ENCODE measurements at regions not wholly inside any gene's neighbourhood (a gene's known extent, or its start where the extent isn't known, plus 50 kb on each side); places are given as distances from the start of the nearest gene placed in this dataset.

GRCh38 chr7:33738260-33738935 is 166.9 kb upstream of the BMPER start:
- H3K27ac Mint-ChIP-seq, result no peak overlapping the region
- H3K36me3 Mint-ChIP-seq (ENCODE audit: insufficient read depth), result no peaks in the 10 kb centered on the region
- H3K4me1 Mint-ChIP-seq (ENCODE audit: low read depth), result peaks cover 7% of the 10 kb centered on the region
- DNase-seq (ENCODE audit: low spot score, unreplicated experiment), result no peak
- TF ChIP-seq, protein P1, sequence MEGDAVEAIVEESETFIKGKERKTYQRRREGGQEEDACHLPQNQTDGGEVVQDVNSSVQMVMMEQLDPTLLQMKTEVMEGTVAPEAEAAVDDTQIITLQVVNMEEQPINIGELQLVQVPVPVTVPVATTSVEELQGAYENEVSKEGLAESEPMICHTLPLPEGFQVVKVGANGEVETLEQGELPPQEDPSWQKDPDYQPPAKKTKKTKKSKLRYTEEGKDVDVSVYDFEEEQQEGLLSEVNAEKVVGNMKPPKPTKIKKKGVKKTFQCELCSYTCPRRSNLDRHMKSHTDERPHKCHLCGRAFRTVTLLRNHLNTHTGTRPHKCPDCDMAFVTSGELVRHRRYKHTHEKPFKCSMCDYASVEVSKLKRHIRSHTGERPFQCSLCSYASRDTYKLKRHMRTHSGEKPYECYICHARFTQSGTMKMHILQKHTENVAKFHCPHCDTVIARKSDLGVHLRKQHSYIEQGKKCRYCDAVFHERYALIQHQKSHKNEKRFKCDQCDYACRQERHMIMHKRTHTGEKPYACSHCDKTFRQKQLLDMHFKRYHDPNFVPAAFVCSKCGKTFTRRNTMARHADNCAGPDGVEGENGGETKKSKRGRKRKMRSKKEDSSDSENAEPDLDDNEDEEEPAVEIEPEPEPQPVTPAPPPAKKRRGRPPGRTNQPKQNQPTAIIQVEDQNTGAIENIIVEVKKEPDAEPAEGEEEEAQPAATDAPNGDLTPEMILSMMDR (IDR thresholded peaks at IDR 0.05; ENCODE audit: unreplicated experiment), result no peak
- H3K9me3 Mint-ChIP-seq (ENCODE audit: low read depth), result no peaks in the 10 kb centered on the region
- H3K27me3 Mint-ChIP-seq, result peaks cover 35% of the 10 kb centered on the region
- H3K4me3 Mint-ChIP-seq (ENCODE audit: low read depth), result no peak overlapping the region

DNA sequence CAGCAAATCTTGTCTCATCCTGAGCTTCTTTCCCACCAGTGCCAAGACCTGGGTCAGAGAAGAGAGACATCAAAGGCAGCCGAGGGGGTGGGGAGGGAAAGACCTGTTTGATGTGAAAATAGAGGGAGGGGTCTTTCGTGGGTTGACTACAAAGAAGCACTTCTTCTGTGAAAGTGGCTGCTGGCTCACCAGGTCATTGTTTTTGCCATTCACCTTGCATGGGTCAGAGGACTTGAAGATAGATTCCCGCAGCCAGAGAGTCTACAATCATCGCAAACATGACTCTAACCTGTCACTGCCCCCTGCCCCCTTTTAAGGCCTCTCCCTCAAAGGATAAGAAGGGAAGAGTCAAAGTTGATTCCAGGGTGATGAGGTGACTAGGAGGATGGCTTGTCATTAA is 166.1 kb upstream of the BMPER start:
- DNase-seq (ENCODE audit: low spot score, unreplicated experiment), result no peak
- Mint-ChIP-seq H3K4me1 (ENCODE audit: low read depth) (no peaks in the 10 kb centered on the region), H3K4me3 (ENCODE audit: low read depth) (no peak overlapping the region), H3K36me3 (ENCODE audit: insufficient read depth) (no peaks in the 10 kb centered on the region), H3K27ac (no peak overlapping the region), H3K27me3 (peaks cover 35% of the 10 kb centered on the region), H3K9me3 (ENCODE audit: low read depth) (no peaks in the 10 kb centered on the region)
- TF ChIP-seq, protein P1 (IDR thresholded peaks at IDR 0.05; ENCODE audit: unreplicated experiment), result no peak

- H3K36me3 Mint-ChIP-seq (ENCODE audit: insufficient read depth), result no peaks in the 10 kb centered on the region
- no peaks in the 10 kb centered on the region for H3K9me3 Mint-ChIP-seq (ENCODE audit: low read depth)
- no peak for DNase-seq (ENCODE audit: low spot score, unreplicated experiment)
- no peaks in the 10 kb centered on the region for H3K4me1 Mint-ChIP-seq (ENCODE audit: low read depth)
- peaks cover 19% of the 10 kb centered on the region for H3K27me3 Mint-ChIP-seq
- no peak overlapping the region for H3K4me3 Mint-ChIP-seq (ENCODE audit: low read depth)
- no peak overlapping the region for H3K27ac Mint-ChIP-seq
- TF ChIP-seq, protein P1 (IDR thresholded peaks at IDR 0.05; ENCODE audit: unreplicated experiment), result no peak
Observed at GRCh38 chr7:33742521-33742920, 162.8 kb upstream of the BMPER start.

GRCh38 chr7:33742999-33743587 is 162.2 kb upstream of the BMPER start:
- H3K4me1 Mint-ChIP-seq (ENCODE audit: low read depth), result no peaks in the 10 kb centered on the region
- DNase-seq (ENCODE audit: low spot score, unreplicated experiment), result no peak
- TF ChIP-seq, protein P1 (IDR thresholded peaks at IDR 0.05; ENCODE audit: unreplicated experiment), result no peak
- no peak overlapping the region for H3K27ac Mint-ChIP-seq
- peaks cover 20% of the 10 kb centered on the region for H3K27me3 Mint-ChIP-seq
- H3K4me3 Mint-ChIP-seq (ENCODE audit: low read depth), result no peak overlapping the region
- no peaks in the 10 kb centered on the region for H3K9me3 Mint-ChIP-seq (ENCODE audit: low read depth)
- H3K36me3 Mint-ChIP-seq (ENCODE audit: insufficient read depth), result no peaks in the 10 kb centered on the region

DNA sequence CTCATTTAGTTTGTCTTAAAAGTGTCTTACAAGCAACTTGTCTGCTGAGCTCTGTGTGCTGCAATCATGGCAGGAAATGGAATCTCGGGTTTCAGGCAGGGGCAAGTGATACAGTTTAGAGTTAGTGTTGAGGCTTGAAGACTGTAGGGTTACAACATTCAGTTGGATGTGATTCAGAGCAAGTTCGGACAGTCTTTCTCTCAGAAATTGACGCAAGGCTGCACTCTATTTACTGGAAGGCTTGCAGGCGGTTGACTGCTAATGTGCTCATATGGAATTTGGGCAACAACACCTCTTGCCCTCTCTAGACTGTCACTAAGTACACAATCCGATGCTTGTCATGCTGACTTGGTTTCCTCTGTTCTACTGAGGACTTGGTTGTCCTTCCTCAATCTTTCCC is 161.7 kb upstream of the BMPER start:
- DNase-seq (ENCODE audit: low spot score, unreplicated experiment), result no peak
- no peak overlapping the region for H3K4me3 Mint-ChIP-seq (ENCODE audit: low read depth)
- H3K4me1 Mint-ChIP-seq (ENCODE audit: low read depth), result no peaks in the 10 kb centered on the region
- no peak overlapping the region for H3K27ac Mint-ChIP-seq
- H3K36me3 Mint-ChIP-seq (ENCODE audit: insufficient read depth), result no peaks in the 10 kb centered on the region
- no peaks in the 10 kb centered on the region for H3K9me3 Mint-ChIP-seq (ENCODE audit: low read depth)
- TF ChIP-seq, protein P1 (IDR thresholded peaks at IDR 0.05; ENCODE audit: unreplicated experiment), result no peak
- peaks cover 25% of the 10 kb centered on the region for H3K27me3 Mint-ChIP-seq

Data from progenitor cell of endocrine pancreas (in vitro differentiated cells).